ENCODE measurements at regions not wholly inside any gene's neighbourhood (a gene's known extent, or its start where the extent isn't known, plus 50 kb on each side); places are given as distances from the start of the nearest gene placed in this dataset.
A peak's percentile ranks its signal among the peaks of the same experiment; 100 is the strongest.
"Not testable (repeated sequence)": the region's sequence is repeated elsewhere in the genome, so short reads cannot be mapped to it uniquely, and the experiment has no call there.

GRCh38 chr15:99467338-99467720 is 98.5 kb upstream of the MEF2A start:
- intact Hi-C loops (cut with DNase I): no loop called here
- no peak overlapping the region for H3K4me3 ChIP-seq
- H3K27me3 ChIP-seq: no peaks in the 10 kb centered on the region
- no peaks in the 10 kb centered on the region for H3K36me3 ChIP-seq (replicated peaks in 1 of 2; ENCODE audit: insufficient read depth in 1 of 2, low read depth in 2 of 2)
- 75 to 83% methylated on average over 14 of the region's 14 CpGs for WGBS, 2 donors
- H3K4me1 ChIP-seq: peaks cover 4% of the 10 kb centered on the region
- TF ChIP-seq CTCF (IDR thresholded peaks at IDR 0.05) (no peak), POLR2A (IDR thresholded peaks at IDR 0.05) (no peak)
- H3K9me3 ChIP-seq: peaks cover 0 to under 1% (median 0%) of the 10 kb centered on the region in 3 donors
- H3K27ac ChIP-seq: no peak overlapping the region
- ATAC-seq (no peak), DNase-seq (no peak)

GRCh38 chr15:99467853-99468464 is 97.8 kb upstream of the MEF2A start:
- no peaks in the 10 kb centered on the region for H3K27me3 ChIP-seq
- TF ChIP-seq CTCF (IDR thresholded peaks at IDR 0.05) (no peak), POLR2A (IDR thresholded peaks at IDR 0.05) (no peak)
- no peaks in the 10 kb centered on the region for H3K36me3 ChIP-seq (replicated peaks in 1 of 2; ENCODE audit: insufficient read depth in 1 of 2, low read depth in 2 of 2)
- no peak for DNase-seq
- H3K4me1 ChIP-seq: peaks cover 9% of the 10 kb centered on the region
- no peak for ATAC-seq
- WGBS, 2 donors: 67 to 71% methylated on average over 4 of the region's 4 CpGs
- no peaks in the 10 kb centered on the region for H3K9me3 ChIP-seq
- H3K27ac ChIP-seq: no peak overlapping the region
- H3K4me3 ChIP-seq: no peak overlapping the region
- intact Hi-C loops (cut with DNase I): no loop called here

DNA sequence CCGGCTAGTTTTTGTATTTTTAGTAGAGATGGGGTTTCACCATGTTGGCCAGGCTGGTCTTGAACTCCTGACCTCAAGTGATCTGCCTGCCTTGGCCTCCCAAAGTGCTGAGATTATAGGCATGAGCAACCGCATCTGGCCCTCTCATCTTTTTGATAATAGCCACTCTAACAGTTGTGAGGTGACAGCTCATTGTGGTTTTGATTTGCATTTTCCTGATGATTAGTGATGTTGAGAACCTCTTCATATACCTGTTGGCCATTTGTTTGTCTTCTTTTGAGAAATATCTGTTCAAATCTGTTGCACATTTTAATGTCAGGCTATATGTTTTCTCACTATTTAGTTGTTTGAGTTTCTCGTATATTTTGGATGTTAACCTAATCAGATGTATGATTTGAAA is 95.6 kb upstream of the MEF2A start:
- H3K9me3 ChIP-seq; DNase-seq; intact Hi-C loops (cut with DNase I); H3K4me1 ChIP-seq; H3K27me3 ChIP-seq; ATAC-seq; H3K27ac ChIP-seq; H3K36me3 ChIP-seq (replicated peaks in 1 of 2; ENCODE audit: insufficient read depth in 1 of 2, low read depth in 2 of 2); H3K4me3 ChIP-seq: not testable (repeated sequence)
- WGBS, 2 donors: 89 to 94% methylated on average over 3 of the region's 3 CpGs

- Histone ChIP-seq H3K27me3 (no peaks in the 10 kb centered on the region), H3K27ac (no peak overlapping the region), H3K4me1 (peaks cover 9% of the 10 kb centered on the region), H3K36me3 (replicated peaks in 1 of 2; ENCODE audit: insufficient read depth in 1 of 2, low read depth in 2 of 2) (no peaks in the 10 kb centered on the region), H3K9me3 (no peaks in the 10 kb centered on the region), H3K4me3 (no peak overlapping the region)
- no peak for TF ChIP-seq CTCF (IDR thresholded peaks at IDR 0.05)
- no peak for TF ChIP-seq POLR2A (IDR thresholded peaks at IDR 0.05)
- intact Hi-C loops (cut with DNase I): no loop called here
- DNase-seq (peak in 2 of 4 donors; percentile 23 to 33), ATAC-seq (peak; percentile 34)
- 52 to 55% methylated on average over 12 of the region's 12 CpGs for WGBS, 2 donors
Observed at GRCh38 chr15:99472416-99473145, 93.2 kb upstream of the MEF2A start.

DNA sequence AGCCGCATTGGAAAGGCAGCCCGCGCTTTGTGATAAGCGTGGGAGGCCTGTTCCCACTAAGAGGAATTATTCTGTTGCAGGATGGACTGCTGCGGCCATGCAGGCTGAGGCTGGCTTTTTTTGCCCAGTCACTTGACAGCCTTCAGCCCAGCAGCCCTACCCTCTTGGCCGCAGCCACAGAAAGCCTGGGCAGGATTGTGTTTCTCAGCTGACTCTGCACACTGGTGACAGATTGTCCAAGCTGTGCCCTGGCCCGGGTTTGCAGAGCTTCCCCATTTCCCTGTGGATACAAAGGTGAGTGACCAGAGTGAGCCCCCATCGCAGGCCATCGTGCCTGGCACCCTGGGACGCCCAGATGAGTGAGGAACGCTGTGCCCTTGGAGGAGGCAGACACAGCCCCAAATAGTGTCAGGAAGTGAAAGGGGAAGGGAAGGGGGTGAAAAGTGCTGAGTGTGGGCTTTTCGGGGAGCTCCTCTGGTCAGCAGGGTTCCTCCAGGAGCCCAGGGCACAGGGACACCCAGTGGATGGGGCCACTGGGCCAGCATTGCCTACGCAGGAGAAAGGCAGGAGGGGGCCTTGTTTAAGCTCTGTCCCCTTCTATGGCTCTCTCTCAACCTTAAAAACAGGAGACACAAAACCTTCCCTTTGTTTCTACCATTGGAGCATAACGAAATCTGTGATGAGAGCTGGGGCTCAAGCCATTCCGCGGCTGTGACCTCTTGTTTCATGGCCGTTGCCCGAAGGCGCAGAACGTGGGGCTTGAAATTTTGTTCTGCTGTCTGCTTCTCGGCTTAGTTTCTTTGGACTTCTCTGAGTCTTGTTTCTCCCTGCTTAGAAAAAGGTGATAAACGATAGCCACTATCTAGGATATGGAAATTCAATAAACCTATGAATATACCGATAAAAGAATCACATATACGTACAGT is 91.5 kb upstream of the MEF2A start:
- Histone ChIP-seq H3K27me3 (no peaks in the 10 kb centered on the region), H3K27ac (peak overlapping the region in 1 of 4 donors; percentile 0), H3K36me3 (replicated peaks in 1 of 2; ENCODE audit: insufficient read depth in 1 of 2, low read depth in 2 of 2) (no peaks in the 10 kb centered on the region), H3K4me3 (no peak overlapping the region), H3K4me1 (peaks cover 9% of the 10 kb centered on the region), H3K9me3 (no peaks in the 10 kb centered on the region)
- intact Hi-C loops (cut with DNase I): no loop called here
- TF ChIP-seq CTCF (IDR thresholded peaks at IDR 0.05): no peak
- TF ChIP-seq POLR2A (IDR thresholded peaks at IDR 0.05): no peak
- DNase-seq: peak in 1 of 4 donors; percentile 64
- no peak for ATAC-seq
- 83 to 89% methylated on average over 24 of the region's 24 CpGs for WGBS, 2 donors
